SIG-M5 treated with dmso at 0.1 percent for 504 hours (cell line): ENCODE measurements at regions not wholly inside any gene's neighbourhood (a gene's known extent, or its start where the extent isn't known, plus 50 kb on each side); places are given as distances from the start of the nearest gene placed in this dataset.

Source experiments
- DNase-seq: peaks from one replicate; lab custom pipeline; 2025; ENCODE audit not compliant: unreplicated experiment; lab: John Stamatoyannopoulos, UW

DNA sequence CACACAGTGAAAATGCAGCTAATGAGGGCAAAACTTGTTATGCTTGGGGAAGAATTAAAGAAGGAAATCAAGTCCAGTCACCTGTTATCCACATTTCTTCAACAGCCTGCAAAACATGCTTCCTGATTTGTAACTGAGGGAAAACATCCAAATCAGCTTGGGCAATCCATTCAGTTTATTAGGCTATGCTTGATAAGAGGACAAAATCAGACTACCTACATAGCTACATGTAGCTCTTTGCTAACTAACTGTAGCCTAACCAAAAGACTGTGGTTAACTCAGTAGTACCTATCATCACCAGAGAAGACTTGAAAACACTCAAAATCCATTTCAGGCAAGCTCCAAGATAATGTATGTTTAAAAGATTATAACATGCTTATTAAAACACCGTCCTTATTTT, 436.4 kb downstream of the SHQ1 start:
- DNase-seq, result no peak

- no peak for DNase-seq
Observed at GRCh38 chr3:72411126-72411525, 437.1 kb downstream of the SHQ1 start.

DNA sequence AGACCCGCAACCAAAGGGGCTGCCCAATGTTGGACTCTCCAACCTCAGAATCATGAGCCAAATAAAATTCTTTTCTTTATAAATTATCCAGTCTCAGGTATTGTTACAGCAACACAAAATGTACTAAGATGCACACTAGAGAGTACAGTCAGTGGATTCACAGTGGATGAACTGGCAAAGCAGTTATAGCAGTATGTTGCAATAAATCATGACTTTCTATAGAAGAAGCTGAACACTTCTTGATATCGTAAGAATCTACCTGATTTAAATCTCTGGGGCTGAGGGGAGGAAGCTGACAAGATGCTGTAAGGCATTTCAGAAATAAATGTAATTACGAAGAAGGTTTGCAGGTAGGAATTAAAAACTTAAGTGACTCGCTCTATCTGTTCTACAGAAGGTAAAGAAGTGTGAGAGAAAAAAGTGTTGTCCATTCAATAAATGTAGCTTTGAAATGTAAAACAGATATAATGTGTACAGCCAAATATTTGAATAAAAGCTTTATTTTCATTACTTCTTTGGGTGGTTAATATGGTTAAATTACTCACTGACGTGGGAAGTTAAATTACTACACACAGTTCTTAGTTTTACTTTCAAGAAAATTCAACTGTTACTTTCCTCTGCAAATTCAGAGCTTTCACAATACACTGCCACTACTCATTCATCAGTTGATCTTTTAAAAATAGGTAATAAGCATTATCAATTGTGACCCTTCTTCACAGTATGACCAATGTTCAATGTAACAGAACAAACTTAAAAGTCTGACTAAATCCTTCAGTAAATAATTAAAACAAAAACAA, 439.1 kb downstream of the SHQ1 start:
- DNase-seq, result no peak

DNA sequence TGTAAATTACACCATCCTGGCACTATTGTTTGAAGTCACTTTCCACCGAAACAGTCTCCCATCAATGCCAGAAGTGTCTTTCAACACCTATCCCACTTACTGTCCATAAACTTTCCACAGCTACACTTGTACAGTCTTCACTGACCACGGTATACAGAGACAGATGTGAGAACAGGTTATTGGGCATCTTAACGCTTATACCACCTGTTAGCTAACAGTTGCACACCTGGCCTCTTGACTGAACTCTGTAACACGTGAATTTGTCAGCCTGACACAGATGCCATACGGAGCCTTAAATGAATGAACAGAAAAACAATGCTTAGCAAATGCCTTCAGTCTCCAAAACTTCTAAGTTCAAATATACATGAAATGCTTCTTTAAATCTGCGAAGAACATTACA, 440.5 kb downstream of the SHQ1 start:
- no peak for DNase-seq

DNA sequence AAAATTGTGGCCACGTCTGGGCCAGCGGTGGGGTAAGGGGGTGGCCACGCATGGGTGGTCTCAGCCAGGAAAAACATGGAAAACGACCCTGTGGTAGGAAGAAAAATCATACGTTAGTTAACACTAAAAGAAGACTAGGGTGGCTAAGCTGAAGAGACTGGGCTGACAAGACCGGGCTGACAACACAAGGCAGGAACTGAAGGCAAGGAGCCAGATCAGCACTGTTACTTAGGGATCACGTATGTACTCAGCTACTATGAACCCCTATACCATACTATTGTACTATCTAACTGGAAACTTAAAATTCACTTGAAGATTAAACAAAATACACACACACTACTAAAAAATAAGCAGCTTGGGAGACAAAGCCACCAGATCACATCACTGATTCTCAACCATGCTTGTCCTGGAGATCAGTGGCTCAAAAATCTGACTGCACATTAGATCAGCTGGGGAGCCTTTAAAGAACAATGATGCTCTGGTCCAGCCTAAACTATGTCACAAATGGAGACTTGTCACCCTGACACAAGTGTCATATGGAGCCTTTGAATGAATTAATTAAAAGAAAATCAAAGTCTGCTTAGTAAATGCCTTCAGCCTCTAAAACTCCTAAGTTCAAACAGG, 442.2 kb downstream of the SHQ1 start:
- no peak for DNase-seq

GRCh38 chr3:72401005-72401545, 447.2 kb downstream of the SHQ1 start:
- DNase-seq, result no peak

- DNase-seq, result no peak
Observed at GRCh38 chr3:72398781-72399180, 449.5 kb downstream of the SHQ1 start.

DNA sequence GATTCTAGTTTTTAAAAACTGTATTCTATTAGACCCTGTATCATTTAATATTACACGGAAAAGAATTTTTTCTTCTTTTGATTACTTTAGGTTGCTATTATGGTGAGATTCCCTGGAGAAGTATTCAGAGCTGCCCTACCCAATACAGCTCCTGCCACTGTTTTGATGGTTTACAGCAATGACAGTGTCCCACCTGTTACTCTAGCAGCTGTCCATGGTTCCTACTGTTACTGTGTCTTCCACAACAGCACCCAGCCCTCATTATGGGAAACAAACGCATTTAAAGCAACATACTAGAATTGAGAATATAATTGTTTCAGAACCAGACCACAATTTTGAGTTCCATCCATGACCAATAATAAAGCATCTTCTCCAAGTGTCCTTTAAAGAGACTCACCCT, 450.7 kb downstream of the SHQ1 start:
- no peak for DNase-seq

DNA sequence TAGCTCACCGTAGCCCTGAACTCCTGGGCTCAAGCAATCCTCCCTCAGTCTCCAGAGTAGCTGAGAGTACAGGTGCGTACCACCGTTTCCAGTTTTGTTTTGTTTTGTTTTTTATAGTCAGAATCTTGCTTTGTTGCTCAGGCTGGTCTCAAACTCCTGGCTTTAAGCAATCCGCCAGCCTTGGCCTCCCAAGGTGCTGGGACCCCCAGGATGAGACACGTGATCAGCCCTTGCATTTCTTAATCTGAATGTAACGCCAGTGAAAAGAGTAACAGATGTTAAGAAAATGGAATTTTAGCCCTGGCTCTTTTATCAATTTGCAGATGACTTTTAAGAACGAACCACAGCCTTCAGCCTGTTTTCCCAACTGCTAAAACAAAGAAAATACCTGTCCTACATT, 451.3 kb downstream of the SHQ1 start:
- no peak for DNase-seq

DNA sequence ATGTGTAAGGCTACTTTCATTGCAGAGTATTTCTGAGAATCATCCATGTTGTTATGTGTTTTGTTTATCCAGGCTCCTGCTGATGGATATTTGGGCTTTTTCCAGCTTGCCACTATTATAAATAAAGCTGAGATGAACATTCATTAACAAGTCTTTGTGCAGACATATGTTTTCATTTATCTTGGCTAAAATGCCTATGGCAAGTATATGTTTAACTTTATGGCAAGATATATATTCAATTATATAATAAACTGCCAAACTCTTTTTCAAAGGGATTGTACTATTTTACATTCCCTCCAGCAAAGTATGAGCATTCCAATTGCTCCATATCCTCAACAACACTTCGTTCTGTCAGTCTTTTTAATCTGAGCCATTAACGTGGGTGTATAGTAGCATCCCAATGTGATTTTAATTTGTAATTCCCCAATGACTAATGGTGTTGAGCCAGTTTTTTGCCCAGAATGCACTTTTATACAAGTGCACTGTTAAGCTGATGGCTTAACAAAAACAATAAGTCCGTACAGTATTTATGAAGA, 452.4 kb downstream of the SHQ1 start:
- no peak for DNase-seq

DNA sequence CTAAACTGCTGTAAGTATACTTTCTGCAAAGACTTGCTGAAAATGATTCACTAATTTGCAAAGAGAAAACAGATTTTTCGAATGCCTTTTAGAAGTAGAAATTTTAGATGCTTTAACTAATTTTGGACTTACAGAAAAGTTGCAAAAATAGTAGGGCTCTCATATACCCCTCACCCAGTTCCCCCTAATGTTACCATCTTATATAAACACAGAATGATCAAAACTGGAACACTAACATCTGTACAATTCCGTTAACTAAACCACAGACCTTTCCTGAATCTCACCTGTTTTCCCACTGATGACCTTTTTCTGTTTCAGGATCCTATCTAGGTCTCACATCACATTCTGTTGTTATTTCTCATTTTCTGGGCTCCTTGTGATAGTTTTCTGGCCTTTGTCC, 454.8 kb downstream of the SHQ1 start:
- DNase-seq, result no peak

DNA sequence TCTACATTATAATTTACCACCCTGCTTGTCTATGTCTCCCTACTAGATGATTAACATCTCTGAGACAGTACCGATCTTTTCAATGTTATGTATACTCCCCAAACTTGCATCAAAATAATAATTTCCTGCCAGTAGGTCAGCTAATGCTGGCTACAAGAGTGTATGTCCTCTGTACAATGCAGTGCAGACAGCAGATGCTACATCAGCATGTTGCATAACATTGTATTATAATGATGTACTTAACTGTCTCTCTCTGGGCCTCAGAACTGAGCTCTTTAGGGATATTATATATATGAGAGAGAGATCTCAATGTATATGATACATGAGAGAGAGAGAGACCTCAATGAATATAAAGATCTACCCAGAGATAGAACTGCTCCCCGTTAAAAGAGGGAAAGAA, 456.6 kb downstream of the SHQ1 start:
- no peak for DNase-seq

GRCh38 chr3:72390841-72391240, 457.4 kb downstream of the SHQ1 start:
- DNase-seq, result no peak

DNA sequence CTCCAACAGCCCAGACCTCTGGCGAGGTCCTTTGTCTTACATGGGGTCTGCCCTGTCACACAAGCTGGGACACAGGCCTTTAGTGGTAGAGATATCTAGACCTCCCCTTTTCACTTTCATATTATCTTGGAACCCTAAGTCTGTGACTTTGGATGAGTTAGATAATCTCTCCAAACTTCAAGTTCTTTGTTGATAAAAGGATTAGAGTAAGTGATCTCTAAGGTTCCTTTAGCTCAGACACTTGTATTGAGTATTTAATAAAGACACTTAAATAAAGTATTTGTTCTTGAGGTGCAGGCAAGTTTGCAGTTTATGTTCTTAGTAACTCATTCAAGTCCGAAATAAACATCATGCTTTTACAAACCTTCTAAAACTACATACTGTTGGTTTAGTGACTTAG, 459.6 kb downstream of the SHQ1 start:
- DNase-seq, result no peak

- DNase-seq, result no peak
Observed at GRCh38 chr3:72388117-72388516, 460.1 kb downstream of the SHQ1 start.

DNA sequence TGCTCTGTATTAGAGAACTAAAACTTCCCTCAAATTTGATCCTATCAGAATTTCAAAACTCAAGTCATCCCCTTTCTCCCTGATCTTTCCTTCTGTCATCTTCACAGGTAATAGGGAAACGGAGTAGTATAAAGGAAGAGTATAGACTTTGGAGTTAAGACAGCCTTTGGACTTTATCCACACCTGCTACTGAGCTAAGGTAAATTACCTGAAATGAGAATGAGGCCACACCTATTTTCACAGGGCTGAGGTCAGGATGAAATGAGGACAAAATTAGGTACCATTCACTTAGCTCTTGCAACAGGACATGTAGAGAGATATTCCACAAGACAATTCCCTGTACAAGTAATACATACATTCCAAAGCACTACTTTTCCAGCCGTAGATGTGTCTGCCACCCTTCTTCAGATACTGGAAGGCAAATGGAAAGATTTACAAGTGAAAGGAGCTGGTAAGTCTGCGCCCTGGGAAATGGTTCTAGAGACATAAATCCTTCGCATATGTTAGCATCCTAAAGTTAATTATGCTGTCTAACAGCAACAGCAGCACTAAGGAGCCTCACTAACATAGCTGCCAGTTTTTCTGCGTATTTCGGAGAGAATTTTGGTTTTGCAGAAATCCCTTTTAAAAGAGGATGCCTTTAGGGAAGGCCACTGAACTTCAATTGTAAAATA, 461.8 kb downstream of the SHQ1 start:
- DNase-seq, result no peak

GRCh38 chr3:72385167-72385566, 463.1 kb downstream of the SHQ1 start:
- DNase-seq, result no peak

- no peak for DNase-seq
Observed at GRCh38 chr3:72384602-72385001, 463.6 kb downstream of the SHQ1 start.

DNA sequence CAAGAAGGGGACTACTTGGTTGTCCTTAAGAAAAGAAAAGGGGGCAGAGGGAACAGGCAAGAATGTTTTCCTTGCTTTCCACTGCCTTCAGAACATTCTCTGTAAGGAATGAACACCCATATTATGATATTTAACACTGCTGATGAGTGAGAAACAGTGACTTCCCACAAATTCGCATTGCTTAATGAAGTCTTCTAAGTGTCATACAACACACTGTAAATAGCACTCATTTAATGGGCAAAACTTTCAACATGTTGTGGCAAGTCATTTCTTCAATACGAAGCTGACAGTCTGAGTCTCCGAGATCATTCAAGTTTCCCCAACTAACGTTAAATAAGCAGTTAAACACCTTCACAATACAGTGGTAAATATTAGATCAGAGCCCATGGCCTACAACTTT, 464.4 kb downstream of the SHQ1 start:
- DNase-seq, result no peak

GRCh38 chr3:72383230-72383629, 465.0 kb downstream of the SHQ1 start:
- DNase-seq, result no peak

- DNase-seq, result no peak
Observed at GRCh38 chr3:72382460-72382859, 465.8 kb downstream of the SHQ1 start.

DNA sequence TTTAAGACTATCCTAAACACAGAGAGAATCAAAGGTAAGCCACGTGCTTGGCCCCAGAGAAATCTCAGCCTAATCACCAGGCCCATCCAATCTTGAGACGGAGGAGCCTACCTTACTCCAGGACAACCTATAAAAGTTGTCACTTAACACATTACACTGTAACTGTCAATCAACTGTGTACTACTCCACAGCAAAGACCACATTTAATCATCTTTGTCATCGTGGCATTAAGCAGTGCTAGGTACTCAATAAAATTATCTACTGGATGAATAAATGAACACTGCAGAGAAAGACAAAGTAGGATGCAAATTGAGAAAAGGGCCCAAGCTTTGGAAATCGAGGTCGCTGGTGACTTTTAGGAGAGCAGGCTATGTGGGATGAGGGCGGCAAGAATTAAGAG, 466.7 kb downstream of the SHQ1 start:
- DNase-seq, result no peak
